NOMO-1 treated with DMSO at 0.1 percent for 48 hours (cell line): ENCODE measurements at regions not wholly inside any gene's neighbourhood (a gene's known extent, or its start where the extent isn't known, plus 50 kb on each side); places are given as distances from the start of the nearest gene placed in this dataset.

Experiments used
- DNase-seq: peaks from one replicate; lab custom pipeline; 2025; ENCODE audit not compliant: unreplicated experiment; lab: John Stamatoyannopoulos, UW

GRCh38 chr5:124444147-124444775 is 302.2 kb downstream of the ZNF608 start:
- DNase-seq: no peak

DNA sequence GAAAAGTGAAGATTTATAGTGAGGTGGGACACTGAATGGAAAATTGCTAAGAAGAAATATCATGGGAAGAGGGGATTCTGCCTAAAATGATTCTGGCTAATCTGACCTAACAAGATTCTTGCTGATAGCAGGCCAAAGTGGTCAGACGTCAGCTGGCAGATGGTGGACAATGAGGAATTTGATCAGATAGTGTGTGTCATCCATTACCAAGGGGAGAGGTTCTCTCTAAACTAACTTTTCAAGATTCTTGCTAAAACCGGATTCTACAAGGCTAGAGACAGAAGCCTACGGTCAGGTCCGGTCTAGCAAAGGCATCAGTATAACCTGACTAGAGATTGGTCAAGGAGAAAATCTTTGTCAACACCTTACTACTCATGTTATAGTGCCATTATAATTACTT is 306.0 kb downstream of the ZNF608 start:
- DNase-seq: no peak

DNA sequence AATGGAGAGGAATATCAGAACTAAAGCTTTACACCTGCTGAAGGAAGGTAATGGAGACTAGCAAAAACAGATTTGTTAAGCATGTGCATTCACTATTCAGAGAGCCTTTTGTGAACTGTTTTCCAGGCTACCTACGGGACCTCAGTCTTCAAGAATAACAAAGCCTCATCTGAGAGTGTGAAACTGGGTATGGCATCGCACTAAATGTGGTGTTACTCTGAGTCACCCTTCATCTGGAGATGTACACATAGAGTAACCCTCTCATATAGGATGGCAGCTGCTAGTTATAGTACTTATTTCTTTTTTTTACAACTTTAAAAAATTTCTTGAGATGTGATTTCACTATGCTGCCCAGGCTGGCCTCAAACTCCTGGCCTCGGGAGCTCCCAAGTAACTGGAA is 306.8 kb downstream of the ZNF608 start:
- no peak for DNase-seq

GRCh38 chr5:124438903-124439281 is 307.5 kb downstream of the ZNF608 start:
- DNase-seq: no peak

DNA sequence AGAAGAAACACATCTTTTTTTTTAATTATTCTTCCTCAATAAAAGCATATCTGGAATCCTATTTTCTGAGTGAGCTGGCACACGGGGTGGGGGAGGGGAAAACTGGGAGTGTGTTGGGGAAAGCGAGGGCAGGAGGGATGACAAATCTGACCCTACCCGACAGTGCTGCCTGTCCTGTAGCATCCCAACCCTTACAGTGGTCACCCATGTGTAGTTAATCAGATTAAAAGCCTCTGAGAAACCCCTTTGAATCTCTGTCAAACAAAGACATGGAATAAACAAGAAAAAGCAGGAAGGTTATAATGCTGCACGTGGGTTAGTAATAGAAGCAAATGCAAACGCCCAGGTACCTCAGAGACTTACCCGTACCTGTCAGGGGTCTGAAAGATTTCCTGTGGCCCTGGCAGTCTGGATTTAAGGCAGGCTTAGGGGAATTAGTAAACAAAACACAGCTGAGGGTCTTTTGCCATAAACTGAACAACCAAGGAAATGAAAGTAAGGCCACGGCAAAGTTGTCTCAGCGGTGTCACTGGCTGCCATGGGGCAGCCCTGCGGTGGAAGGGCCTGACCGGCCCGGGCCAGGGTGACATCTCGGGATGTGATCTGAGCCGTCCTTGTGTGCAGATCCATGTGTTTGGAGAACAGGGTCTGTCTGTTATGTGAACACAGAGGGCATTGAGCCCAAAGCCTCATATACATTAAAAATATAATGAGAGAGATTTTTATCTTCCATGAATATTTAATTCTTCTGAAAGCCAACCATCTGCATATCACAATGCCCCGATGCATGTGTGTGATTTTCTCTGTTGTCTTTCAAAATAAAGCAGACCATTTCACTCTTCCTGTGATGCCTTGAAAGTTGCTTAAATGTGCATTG is 308.2 kb downstream of the ZNF608 start:
- DNase-seq: no peak

GRCh38 chr5:124436294-124436693 is 310.1 kb downstream of the ZNF608 start:
- DNase-seq: peak; percentile 47

DNA sequence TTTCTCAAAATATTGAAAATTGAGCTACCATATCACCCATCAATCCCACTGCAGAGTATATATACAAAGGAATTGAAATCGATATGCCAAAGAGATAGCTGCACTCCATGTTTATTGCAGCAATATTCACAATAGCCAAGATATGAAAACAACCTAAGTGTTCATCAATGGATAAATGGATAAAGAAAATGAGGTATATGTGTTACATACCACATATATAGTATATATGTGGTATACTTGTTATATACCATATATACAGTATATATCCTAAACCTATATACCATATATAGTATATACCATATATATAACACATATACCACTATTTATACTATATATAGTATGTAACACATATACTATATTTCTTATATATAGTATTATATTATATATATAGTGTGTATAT is 313.3 kb downstream of the ZNF608 start:
- DNase-seq: no peak

DNA sequence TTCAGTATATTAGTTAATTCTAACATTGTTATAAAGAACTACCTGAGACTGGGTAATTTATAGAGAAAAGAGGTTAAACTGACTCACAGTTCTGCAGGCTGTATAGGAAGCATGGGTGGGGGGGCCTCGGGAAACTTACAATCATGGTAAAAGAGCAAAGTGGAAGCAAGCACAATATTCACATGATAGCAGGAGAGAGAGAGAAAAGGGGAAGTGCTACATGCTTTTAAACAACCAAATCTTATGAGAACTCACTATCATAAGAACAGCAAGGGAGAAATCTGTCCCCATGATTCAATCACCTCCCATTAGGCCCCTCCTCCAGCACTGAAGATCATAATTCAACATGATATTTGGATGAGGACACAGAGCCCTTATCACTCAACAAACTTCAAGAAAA is 324.9 kb downstream of the ZNF608 start:
- peak; percentile 28 for DNase-seq

DNA sequence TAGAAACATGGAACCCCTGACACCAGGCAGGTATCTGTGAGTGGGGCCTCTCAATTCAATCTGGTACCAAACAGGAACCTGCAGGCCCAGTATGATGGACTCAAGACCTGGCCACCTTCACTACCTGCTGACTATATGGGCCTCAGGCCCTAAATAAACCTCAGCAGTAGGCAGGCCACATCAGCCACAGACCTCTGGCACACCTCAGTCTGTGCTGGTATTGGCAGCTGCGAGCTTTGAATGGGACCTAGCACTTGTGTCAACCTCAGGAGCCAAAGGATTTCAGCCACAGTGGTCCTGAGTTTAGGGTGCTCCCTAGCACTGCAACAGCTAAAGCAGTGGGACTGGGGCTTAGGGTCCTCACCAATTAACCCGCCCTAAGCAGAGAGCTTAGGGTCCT is 325.5 kb downstream of the ZNF608 start:
- no peak for DNase-seq

DNA sequence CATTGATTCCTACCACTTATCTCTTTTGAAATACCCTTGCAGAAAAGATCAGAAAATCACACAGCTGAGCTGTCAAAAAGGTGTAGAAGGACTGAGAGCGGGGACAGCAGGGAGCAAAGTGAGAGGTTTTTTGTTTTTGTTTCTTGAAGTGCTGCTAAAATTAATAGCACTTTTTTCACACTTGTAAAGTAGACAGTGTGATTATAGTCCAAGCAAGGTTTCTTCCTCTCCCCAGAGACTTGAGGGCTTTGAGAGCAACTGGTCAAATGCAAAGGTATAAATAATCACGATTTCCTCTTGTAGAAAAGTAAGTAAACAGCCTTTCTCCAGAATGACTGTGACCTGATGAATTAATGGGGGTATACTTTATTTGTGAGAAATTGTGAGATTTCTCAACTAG is 326.9 kb downstream of the ZNF608 start:
- no peak for DNase-seq

DNA sequence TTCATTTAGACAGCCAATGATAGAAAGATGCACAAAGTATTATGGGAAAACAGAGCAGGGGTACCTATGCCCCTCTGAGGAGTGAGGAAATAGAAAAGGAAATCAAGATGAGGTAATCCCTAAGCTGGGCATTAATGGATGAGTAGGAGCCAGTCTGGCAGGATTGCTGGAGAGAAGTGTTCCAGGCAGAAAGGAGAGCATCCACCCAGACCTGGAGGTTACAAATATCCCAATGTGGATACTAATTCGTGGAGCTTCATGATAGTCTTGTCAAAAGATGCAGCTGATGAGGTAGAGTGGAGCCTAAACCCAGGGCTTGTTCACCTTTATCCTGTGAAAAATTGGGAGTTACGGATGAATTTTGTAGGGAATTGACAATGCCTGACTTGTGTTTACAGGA is 328.0 kb downstream of the ZNF608 start:
- DNase-seq: no peak

DNA sequence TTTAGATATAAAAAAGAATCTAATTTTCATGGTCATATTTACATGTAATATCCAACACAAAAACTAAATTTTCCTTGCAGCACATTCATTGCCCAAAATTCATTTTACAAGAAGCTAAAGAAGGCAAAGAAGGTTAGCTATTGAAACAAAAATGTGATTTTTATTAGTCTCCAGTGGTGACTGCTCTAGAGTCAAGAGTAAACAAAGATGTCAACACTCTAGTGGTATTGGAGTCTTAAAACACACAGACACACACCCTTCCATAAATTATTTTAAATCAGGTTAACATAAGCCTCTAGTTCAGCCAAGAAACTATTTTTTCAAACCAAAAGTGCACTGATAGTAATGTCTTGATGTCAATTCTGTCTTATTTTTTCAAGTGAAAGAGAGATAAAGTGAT is 329.2 kb downstream of the ZNF608 start:
- DNase-seq: no peak

DNA sequence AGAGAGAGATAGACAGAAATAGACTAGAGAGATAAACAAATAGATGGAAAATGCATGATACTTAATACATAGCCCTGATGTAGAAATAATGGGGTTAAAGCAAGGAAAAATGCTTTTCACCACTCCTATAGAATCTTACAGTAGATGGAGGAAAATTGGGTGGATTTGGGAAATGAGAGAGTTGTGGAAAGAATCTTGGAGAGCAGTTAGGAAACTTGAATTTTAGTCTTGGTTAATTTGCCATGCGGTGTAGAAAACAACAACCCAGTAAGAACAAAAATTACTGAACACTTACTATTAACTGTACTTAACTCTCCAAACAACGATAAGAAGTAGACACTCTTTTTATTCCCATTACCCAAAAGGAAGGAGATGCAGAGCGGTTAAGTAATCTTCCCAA is 329.8 kb downstream of the ZNF608 start:
- no peak for DNase-seq

DNA sequence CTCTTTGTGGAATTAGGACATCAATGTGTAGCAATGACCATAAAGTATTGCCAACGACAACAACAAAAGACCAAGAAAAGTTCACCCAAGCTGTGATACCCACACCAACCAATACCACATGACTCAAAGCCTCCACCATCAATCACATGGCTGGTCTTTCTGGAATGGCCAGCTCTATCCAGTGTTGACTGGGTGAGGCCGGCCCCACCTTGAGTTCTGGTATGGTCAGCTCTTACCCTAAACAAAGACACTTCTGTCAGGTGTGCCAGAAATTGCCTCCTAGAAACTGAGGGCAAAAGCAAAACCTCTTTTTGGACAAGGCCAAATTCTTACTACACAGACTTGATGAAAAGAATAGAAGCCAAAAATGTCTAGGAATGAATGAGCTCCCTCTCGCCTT is 331.5 kb downstream of the ZNF608 start:
- no peak for DNase-seq

DNA sequence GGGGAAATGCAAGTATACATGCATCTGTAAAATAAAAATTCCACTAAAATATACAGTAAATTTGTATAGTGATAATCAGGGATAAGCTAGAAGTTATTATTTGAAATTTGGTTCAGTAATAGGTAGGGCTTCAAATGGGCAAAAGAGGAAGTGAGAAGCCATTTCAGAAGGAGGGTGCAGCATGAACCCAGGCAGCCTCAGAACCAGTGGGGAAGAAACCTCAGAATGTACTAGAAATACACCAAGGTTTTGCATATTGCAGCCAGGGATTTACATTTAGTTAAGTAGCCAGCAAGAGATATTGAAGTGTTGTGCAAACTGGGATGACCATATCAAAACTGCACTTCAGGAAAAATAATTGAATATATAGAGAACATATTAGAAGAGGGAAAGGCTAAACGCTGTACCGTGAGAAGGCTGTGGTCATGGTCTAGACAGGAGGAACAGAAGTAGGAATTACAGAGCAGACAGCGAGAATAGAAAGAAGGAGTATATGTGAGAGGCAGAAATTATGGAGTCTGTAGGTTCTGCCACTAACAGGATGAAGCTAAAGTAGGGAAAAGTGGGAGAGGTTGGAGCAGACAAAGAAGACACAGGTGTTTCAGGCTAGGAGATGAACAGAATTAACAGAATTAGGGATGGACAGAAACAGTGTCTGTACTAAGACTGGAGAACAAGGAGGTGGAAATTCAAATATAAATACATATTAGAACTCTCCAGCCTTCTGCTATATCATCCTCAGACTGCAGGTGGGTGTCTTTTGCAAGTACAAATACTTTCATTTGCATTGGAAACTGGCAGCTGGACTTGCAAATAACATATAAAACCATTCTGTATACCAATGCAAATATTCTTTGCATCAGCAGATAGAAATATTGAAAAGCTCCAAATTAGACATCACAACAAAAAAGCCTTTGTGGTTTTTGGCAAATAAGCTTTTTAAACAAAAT is 335.6 kb downstream of the ZNF608 start:
- peak; percentile 7 for DNase-seq

- DNase-seq: no peak
Measured at GRCh38 chr5:124408738-124409453, 337.5 kb downstream of the ZNF608 start.

GRCh38 chr5:124404796-124405195 is 341.6 kb downstream of the ZNF608 start:
- no peak for DNase-seq

GRCh38 chr5:124403281-124403680 is 343.2 kb downstream of the ZNF608 start:
- DNase-seq: no peak

- peak; percentile 19 for DNase-seq
Measured at GRCh38 chr5:124402144-124402581, 344.3 kb downstream of the ZNF608 start.

GRCh38 chr5:124401476-124402143 is 344.8 kb downstream of the ZNF608 start:
- no peak for DNase-seq
